SJSA1 (cell line): ENCODE measurements at regions not wholly inside any gene's neighbourhood (a gene's known extent, or its start where the extent isn't known, plus 50 kb on each side); places are given as distances from the start of the nearest gene placed in this dataset.

Experiments used
- DNase-seq, 2 experiments: peaks; one replicate each; pipeline ENCODE4 v3.0.0-alpha.2; 2015 to 2020; ENCODE audit warnings: low spot score in 2 of 2, low read depth in 1 of 2
- H3K27ac ChIP-seq: fragments of 250-450 bp; sonication (Bioruptor Pico); 2 replicates; pipeline ENCODE4 v1.5.1; 2020; ENCODE audit warnings: mild to moderate bottlenecking, moderate library complexity
- H3K27me3 ChIP-seq: fragments of 250-450 bp; sonication (Bioruptor Pico); replicated peaks from 2 replicates; pipeline ENCODE4 v1.5.1; 2020; ENCODE audit warnings: mild to moderate bottlenecking, moderate library complexity
- H3K36me3 ChIP-seq: fragments of 250-450 bp; sonication (Bioruptor Pico); 2 replicates; pipeline ENCODE4 v1.5.1; 2020; ENCODE audit warnings: mild to moderate bottlenecking
- H3K4me1 ChIP-seq: fragments of 250-450 bp; sonication (Bioruptor Pico); replicated peaks from 2 replicates; pipeline ENCODE4 v1.6.1; 2021; ENCODE audit warnings: mild to moderate bottlenecking
- H3K4me3 ChIP-seq: fragments of 250-450 bp; sonication (Bioruptor Pico); 2 replicates; pipeline ENCODE4 v1.5.1; 2020; ENCODE audit warnings: mild to moderate bottlenecking
- H3K9me3 ChIP-seq: fragments of 250-450 bp; sonication (Bioruptor Pico); replicated peaks from 2 replicates; pipeline ENCODE4 v1.5.1; 2020; ENCODE audit warnings: mild to moderate bottlenecking

GRCh38 chr10:83952314-83952713, 187.0 kb upstream of the GHITM start:
- Histone ChIP-seq H3K4me3 (no peak overlapping the region), H3K27ac (no peak overlapping the region), H3K9me3 (no peaks in the 10 kb centered on the region), H3K4me1 (no peaks in the 10 kb centered on the region), H3K27me3 (no peaks in the 10 kb centered on the region), H3K36me3 (no peaks in the 10 kb centered on the region)
- no peak for DNase-seq

DNA sequence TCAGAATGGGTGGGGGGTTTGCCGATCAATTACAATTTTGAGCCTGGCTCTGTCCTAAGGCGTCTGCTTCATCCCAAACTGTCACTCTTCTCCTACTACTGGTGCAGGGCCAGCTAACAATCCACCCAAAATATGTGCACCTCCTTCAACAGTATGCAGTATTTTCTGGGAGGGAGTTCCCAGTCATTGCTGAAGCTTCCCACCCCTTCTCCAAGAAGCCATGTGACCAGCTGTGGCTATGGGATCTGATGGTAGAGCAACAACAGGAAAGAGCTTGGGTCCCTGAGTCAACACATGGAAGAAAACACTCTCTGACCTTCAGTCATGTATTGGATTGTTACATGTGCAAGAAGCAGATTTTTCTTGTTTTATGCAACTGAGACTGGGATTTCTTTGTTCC, 185.7 kb upstream of the GHITM start:
- no peaks in the 10 kb centered on the region for H3K9me3 ChIP-seq
- H3K27me3 ChIP-seq = no peaks in the 10 kb centered on the region
- H3K4me3 ChIP-seq = no peak overlapping the region
- H3K4me1 ChIP-seq = no peaks in the 10 kb centered on the region
- no peak overlapping the region for H3K27ac ChIP-seq
- H3K36me3 ChIP-seq = no peaks in the 10 kb centered on the region
- DNase-seq = no peak

DNA sequence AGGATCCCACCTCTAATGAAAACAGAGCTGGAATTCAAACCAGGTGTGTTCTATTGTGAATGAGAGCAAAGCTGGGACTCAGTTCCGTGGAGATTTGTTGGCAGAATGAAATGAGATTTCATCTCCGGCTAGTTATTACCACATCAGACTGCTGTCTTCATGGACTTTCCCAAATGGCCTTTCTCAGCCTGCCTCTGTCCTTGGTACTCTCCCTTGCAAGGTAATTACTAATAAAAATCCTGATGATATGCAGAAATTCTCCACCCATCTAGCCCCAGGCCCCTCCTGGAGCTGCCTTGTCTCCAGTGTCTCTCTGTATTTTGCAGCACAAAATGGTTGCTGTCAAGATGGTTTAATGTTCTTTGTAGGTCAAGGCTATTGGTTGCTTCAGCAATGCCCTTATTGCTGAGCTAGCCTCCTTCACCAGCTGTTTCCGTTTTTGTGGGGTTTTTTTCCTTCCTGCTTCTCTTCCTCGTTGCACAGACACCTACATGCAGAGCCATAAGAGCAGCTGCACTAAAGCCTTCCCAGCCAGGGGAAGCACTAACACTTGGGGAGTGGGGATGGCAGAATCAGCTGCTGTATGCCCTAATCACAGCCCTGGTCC, 185.0 kb upstream of the GHITM start:
- Histone ChIP-seq H3K27ac (no peak overlapping the region), H3K27me3 (no peaks in the 10 kb centered on the region), H3K4me3 (no peak overlapping the region), H3K36me3 (no peaks in the 10 kb centered on the region), H3K9me3 (no peaks in the 10 kb centered on the region), H3K4me1 (no peaks in the 10 kb centered on the region)
- DNase-seq = no peak

DNA sequence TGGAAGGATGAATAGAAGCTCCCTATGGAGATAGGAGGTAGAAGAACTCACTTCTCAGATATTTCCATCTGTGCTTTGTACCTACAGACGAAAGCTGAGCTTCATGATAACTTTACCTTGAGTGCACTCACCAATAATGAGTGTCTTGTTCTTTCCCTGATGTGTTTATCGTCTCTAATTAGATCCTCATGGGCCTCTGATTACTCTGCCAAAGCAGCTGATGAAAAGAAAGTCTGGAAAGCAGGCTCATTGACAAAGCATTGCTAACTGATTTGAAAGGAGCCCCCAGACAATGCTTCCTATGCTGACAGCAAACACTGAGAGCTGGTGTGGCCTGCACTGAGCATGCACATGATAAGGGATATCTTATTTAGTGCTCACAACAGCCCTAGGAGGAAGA, 183.9 kb upstream of the GHITM start:
- Histone ChIP-seq H3K27me3 (no peaks in the 10 kb centered on the region), H3K9me3 (no peaks in the 10 kb centered on the region), H3K4me3 (no peak overlapping the region), H3K4me1 (no peaks in the 10 kb centered on the region), H3K36me3 (no peaks in the 10 kb centered on the region), H3K27ac (no peak overlapping the region)
- no peak for DNase-seq

GRCh38 chr10:83957168-83957947, 182.0 kb upstream of the GHITM start:
- no peak for DNase-seq
- Histone ChIP-seq H3K36me3 (no peaks in the 10 kb centered on the region), H3K27me3 (no peaks in the 10 kb centered on the region; the same call in 1 of the 2 replicates)

DNA sequence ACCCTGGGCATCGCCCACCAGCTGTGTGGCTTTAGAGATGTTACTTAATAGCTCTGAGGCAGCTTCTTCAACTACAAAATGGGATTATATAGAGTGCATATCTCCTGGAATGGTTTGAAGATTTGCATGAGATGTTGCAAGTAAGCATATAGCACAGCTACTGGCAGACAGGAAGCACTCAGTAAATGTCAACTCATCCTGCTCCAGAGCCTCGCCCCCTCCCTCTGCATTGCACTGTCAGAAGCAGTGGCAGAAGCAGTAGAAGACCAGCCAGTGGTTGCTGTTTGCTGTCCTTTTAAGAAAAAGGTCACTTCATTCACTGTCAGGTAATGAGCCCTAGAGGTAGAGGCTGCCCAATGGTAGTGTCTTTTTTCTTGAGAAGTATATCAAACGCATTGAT, 180.0 kb upstream of the GHITM start:
- Histone ChIP-seq H3K9me3 (no peaks in the 10 kb centered on the region), H3K4me3 (no peak overlapping the region), H3K27ac (no peak overlapping the region), H3K27me3 (no peaks in the 10 kb centered on the region; the same call in 1 of the 2 replicates), H3K4me1 (no peaks in the 10 kb centered on the region), H3K36me3 (no peaks in the 10 kb centered on the region)
- no peak for DNase-seq

More at GRCh38 chr10:83957168-83957947, 182.0 kb upstream of the GHITM start:
- Histone ChIP-seq H3K27ac (no peak overlapping the region), H3K4me1 (no peaks in the 10 kb centered on the region), H3K4me3 (no peak overlapping the region), H3K9me3 (no peaks in the 10 kb centered on the region)

GRCh38 chr10:83960125-83960524, 179.2 kb upstream of the GHITM start:
- Histone ChIP-seq H3K27me3 (no peaks in the 10 kb centered on the region; the same call in 1 of the 2 replicates), H3K36me3 (no peaks in the 10 kb centered on the region), H3K27ac (no peak overlapping the region), H3K4me1 (no peaks in the 10 kb centered on the region), H3K4me3 (no peak overlapping the region), H3K9me3 (no peaks in the 10 kb centered on the region)
- no peak for DNase-seq

GRCh38 chr10:83961620-83962019, 177.7 kb upstream of the GHITM start:
- DNase-seq = no peak
- Histone ChIP-seq H3K9me3 (no peaks in the 10 kb centered on the region), H3K36me3 (no peaks in the 10 kb centered on the region), H3K4me3 (no peak overlapping the region), H3K27ac (no peak overlapping the region), H3K4me1 (no peaks in the 10 kb centered on the region), H3K27me3 (no peaks in the 10 kb centered on the region; the same call in 1 of the 2 replicates)

GRCh38 chr10:83963446-83963845, 175.9 kb upstream of the GHITM start:
- no peaks in the 10 kb centered on the region for H3K9me3 ChIP-seq
- H3K27me3 ChIP-seq = no peaks in the 10 kb centered on the region; the same call in 1 of the 2 replicates
- no peaks in the 10 kb centered on the region for H3K4me1 ChIP-seq
- DNase-seq = no peak
- H3K27ac ChIP-seq = no peak overlapping the region
- no peak overlapping the region for H3K4me3 ChIP-seq
- no peaks in the 10 kb centered on the region for H3K36me3 ChIP-seq

DNA sequence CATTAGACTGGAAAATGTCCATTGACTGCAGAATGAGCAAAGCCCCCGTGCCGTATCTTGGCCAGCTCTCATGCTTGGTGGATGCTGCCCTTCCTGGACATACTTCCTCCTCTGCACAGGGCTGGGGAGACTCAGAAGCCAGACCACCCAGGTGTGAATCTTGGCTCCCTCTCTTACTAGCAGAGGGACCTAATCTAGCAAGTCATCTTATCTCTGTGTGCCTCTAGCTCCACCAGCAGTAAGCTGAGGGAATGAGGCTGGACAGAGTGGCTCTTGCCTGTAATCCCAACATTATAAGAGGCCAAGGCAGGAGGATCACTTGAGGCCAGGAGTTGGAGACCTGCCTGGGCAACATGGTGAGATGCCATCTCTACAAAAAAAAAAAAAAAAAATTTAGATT, 173.8 kb upstream of the GHITM start:
- H3K27me3 ChIP-seq = no peaks in the 10 kb centered on the region; the same call in 1 of the 2 replicates
- H3K27ac ChIP-seq = no peak overlapping the region

DNA sequence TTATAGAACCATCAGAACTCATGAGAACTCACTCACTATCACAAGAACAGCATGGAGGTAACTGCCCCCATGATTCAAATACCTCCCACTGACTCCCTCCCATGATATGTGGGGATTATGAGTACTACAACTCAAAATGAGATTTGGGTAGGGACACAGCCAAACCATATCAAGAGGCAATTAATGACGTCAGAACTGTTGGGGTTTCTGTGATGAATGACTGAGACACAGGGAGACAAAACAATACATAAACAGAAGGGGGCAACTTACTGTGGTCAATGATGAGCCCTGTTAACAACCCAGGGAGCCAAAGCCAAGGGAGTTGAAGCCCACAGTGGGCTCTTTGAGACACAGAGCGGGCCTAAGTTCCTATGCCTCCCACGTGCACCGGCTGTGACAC, 171.3 kb upstream of the GHITM start:
- H3K4me3 ChIP-seq = no peak overlapping the region
- no peak overlapping the region for H3K27ac ChIP-seq
- no peaks in the 10 kb centered on the region for H3K27me3 ChIP-seq

More for the DNA sequence above, 173.8 kb upstream of the GHITM start:
- no peak for DNase-seq
- Histone ChIP-seq H3K4me1 (no peaks in the 10 kb centered on the region), H3K4me3 (no peak overlapping the region), H3K36me3 (no peaks in the 10 kb centered on the region), H3K9me3 (no peaks in the 10 kb centered on the region)

GRCh38 chr10:83978681-83979383, 160.5 kb upstream of the GHITM start:
- H3K27ac ChIP-seq = no peak overlapping the region
- H3K4me1 ChIP-seq = no peaks in the 10 kb centered on the region
- H3K36me3 ChIP-seq = no peaks in the 10 kb centered on the region
- H3K4me3 ChIP-seq = no peak overlapping the region
- H3K9me3 ChIP-seq = no peaks in the 10 kb centered on the region
- no peak for DNase-seq
- no peaks in the 10 kb centered on the region for H3K27me3 ChIP-seq

More for the DNA sequence above, 171.3 kb upstream of the GHITM start:
- no peaks in the 10 kb centered on the region for H3K9me3 ChIP-seq
- DNase-seq = no peak
- no peaks in the 10 kb centered on the region for H3K36me3 ChIP-seq
- H3K4me1 ChIP-seq = no peaks in the 10 kb centered on the region

- no peak overlapping the region for H3K27ac ChIP-seq
- H3K36me3 ChIP-seq = no peaks in the 10 kb centered on the region
- H3K4me3 ChIP-seq = no peak overlapping the region
- H3K4me1 ChIP-seq = no peaks in the 10 kb centered on the region
- H3K27me3 ChIP-seq = no peaks in the 10 kb centered on the region; the same call in 1 of the 2 replicates
- no peak for DNase-seq
- H3K9me3 ChIP-seq = no peaks in the 10 kb centered on the region
Observed at GRCh38 chr10:83982812-83983211, 156.5 kb upstream of the GHITM start.
